ENCODE measurements at regions not wholly inside any gene's neighbourhood (a gene's known extent, or its start where the extent isn't known, plus 50 kb on each side); places are given as distances from the start of the nearest gene placed in this dataset.

GRCh38 chr10:124286621-124287020 lies 132.1 kb downstream of the OAT start:
- DNase-seq (ENCODE audit: low read depth): no peak

DNA sequence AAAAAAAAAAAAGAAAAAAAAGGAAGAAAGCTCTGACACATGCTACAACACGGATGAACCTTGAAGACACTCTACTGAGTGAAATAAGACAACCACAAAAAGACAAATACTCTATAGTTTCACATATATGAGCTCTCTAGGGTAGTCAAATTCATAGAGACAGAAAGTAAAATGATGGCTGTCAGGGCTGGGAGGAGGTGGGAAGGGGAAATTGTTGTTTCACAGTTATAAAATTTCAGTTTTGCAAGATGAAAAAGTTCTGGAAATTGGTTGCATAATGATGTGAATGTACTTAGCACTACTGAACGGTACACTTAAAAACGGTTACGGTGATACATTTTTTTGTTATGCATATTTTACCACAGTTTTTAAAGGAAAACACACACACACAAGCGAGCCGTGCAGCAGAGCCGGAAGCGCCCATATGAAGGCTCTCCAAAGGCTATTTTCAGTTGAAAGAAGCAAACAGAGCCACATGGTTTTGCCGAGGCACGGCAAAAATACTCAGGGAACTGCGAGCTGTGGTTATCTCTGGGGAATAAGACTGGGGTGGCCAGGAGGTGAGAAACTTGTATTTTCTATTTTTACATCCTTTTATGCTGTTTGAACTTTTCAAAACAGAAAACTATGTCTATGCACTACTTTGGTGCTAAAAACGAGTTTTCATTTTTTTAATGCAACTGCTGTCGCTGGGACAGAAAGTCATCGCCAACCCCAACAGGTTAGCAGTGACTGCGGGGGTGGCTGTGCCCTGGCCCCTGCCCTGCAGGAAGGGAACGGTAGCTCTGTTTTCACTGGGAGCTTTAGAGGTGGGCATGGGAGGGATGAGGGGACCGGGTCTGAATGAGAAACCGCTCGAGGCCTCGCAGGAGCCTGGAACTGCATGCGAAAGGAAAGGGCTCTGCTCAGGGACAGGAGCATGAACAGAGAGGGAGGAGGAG lies 132.9 kb downstream of the OAT start:
- peak; percentile 13 for DNase-seq (ENCODE audit: low read depth)

GRCh38 chr10:124283949-124284250 lies 134.8 kb downstream of the OAT start:
- no peak for DNase-seq (ENCODE audit: low read depth)

DNA sequence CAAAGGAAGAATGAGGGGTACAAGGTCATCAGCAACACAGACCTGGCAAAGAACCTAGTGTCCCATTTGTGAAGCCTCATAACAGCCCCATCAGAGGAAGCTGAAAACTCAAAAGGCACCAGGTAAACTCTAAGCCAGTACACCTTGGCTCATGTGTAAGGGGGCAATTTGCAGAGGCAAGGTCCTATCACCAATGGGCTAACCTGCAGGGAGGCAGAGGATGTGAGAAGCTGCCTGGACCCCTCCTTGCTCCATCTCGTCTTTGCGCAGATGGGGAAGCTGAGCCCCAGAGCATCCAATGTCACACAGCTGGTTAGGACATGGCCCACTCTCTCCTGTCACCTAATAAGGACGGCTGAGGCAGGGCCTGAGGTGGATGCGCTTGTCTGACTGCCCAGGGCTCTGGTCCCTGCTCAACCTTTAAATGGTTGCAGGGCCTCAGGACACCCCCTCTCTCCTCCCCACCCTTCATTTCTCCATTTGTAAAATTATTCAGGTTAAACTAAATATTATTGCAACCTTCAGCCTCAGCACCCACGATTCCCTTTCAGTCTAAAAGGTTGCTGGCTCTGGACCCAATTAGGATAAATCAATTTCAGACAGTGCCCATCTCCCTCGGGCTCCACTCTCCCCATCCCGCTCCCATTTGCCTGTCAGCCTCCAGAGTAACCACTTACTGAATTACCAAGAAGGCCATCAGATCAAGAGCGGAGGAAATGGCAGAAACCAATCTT lies 135.3 kb downstream of the OAT start:
- DNase-seq (ENCODE audit: low read depth): no peak

GRCh38 chr10:124282326-124282725 lies 136.4 kb downstream of the OAT start:
- no peak for DNase-seq (ENCODE audit: low read depth)

DNA sequence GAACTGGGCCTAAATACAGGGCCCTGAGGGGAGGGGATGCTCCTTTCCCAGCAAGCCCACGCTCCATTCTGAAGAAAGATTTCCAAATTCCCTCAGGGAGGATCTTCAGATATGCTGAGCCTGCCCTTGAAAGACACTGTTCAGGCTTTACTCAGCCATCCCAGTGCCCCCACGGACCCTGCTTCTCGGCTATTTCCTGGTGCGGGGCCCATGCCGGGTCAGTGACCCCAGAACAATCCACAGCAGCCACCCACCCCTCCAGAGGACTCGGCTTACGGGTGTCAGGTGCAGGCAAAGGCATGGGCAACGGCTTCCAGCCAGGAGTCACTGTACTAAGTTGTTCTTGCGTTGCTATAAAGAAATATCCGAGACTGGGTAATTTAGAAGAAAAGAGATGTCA lies 137.1 kb downstream of the OAT start:
- DNase-seq (ENCODE audit: low read depth): no peak

GRCh38 chr10:124280916-124281315 lies 137.8 kb downstream of the OAT start:
- no peak for DNase-seq (ENCODE audit: low read depth)

GRCh38 chr10:124279882-124280281 lies 138.8 kb downstream of the OAT start:
- DNase-seq (ENCODE audit: low read depth): no peak

DNA sequence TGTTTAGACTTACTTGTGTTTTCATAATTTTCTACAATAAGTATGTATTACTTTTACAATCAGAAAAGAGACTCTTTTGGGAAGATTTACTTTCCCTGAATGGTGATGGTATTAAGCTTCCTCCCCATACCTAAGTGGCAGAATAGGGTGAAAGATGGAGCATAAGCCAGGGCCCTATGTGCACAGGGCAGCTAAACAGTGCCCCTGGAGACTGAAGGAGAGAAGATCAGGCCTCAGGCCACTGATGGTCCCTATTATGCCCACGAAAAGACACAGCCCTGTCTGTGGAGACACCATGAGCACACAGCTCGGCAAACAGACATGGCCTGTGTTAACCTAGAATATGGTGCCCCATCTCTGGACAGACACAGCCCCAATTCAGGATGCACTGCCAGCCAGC lies 139.4 kb downstream of the OAT start:
- DNase-seq (ENCODE audit: low read depth): no peak

DNA sequence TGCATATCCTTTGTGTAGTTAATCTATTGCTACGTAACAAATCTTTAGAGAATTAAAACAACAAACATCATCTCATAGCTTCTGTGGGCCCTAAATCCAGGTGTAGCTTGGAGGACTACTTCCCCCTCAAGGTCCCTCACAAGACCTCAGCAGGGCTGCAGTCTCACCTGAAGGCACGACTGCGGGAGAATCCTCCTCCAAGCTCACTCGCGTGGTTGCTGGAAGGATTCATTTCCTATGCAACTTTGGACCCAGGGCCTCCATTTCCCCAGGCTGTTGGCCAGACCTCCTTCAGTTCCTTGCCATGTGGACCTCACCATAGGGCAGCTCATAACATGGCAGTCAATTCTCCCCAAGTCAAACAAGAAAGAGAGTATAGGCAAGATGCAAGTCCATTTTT lies 140.4 kb downstream of the OAT start:
- no peak for DNase-seq (ENCODE audit: low read depth)

- no peak for DNase-seq (ENCODE audit: low read depth)
Observed at GRCh38 chr10:124273141-124273540, 145.6 kb downstream of the OAT start.

DNA sequence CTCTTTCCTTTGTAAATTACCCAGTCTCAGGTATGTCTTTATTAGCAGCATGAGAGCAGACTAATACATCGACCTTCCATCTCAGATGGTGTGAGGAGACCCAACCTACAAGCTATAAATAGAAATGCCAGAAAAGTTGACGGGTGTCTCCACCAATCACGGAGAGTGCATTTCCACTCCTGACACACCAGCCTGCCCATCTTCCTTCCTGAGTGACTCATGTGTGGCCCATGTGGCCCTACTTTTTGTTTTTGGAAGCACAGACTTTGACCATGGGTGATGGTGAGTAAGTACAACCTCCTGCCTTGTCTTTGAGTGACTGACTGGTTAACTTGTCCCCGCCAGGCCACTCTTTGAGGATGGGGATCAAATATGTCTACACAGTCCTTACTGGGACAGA lies 147.0 kb downstream of the OAT start:
- DNase-seq (ENCODE audit: low read depth): no peak

- no peak for DNase-seq (ENCODE audit: low read depth)
Observed at GRCh38 chr10:124270530-124271327, 148.0 kb downstream of the OAT start.

- DNase-seq (ENCODE audit: low read depth): no peak
Observed at GRCh38 chr10:124268976-124269375, 149.7 kb downstream of the OAT start.

- no peak for DNase-seq (ENCODE audit: low read depth)
Observed at GRCh38 chr10:124267911-124268549, 150.7 kb downstream of the OAT start.

DNA sequence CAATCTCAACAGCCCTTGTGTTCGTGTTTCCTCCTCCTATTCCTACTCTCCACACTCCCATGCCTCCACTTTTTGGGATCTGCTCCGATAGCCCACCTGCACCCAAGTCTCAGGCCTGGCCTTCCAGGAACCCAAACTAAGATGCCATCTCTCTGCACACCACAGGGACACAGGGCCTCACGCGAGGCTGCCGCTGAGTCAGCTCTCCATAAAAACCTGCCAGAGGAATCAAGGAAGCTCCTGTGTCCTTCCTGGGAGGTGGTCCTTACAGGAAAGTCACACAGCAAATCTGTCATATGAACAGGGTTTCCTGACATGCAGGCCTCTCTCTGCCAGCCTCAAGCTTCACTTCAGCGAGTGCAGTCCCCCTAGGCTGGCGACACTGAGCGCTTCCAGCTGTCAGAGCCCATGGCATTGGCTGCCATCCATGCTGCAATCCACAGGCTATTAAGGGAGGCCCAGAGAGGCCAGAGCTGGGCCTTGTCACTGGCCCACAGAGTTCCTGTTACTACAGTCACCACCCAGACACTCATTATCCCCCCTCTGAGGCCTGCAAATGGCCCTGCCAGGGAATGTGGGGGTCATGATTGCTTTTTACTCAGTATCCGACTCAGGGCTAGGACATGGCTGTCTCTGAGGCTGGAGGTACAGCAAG lies 151.4 kb downstream of the OAT start:
- no peak for DNase-seq (ENCODE audit: low read depth)

DNA sequence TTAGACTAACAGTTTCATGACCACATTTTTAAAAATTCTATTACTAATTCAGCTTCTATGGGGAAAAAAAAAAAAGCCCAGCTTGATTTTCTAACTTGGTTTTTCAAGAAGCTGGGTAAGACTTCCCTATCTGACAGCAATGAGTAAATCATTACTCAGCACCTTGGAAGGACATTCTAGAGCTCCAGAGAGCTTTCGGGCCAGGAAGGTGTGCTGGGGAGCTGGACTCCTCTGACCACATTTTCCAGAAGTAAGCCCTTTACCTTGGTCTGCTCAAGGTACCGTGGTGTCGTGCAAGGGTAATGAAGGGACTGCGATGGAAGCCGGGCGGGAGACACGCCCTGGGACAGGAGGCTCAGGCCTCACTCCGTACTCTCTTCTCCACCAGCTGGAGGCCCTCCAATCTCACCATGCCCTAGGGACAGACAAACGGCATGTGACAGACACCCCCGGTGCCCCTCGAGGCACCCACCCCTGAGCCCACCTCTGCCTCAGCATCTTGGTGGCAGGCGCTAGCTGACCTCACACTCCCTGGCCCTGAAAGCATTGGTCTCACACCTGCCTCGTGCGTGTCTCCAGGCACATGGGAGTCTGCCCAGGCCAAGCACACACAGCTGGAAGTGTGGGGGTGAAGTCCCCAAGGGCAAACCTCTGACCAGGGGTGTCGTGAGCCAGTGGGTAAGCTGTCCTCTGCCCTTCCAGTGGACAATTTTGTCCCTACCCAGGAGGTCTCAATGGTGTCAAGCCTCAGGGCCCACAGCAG lies 152.1 kb downstream of the OAT start:
- DNase-seq (ENCODE audit: low read depth): no peak

DNA sequence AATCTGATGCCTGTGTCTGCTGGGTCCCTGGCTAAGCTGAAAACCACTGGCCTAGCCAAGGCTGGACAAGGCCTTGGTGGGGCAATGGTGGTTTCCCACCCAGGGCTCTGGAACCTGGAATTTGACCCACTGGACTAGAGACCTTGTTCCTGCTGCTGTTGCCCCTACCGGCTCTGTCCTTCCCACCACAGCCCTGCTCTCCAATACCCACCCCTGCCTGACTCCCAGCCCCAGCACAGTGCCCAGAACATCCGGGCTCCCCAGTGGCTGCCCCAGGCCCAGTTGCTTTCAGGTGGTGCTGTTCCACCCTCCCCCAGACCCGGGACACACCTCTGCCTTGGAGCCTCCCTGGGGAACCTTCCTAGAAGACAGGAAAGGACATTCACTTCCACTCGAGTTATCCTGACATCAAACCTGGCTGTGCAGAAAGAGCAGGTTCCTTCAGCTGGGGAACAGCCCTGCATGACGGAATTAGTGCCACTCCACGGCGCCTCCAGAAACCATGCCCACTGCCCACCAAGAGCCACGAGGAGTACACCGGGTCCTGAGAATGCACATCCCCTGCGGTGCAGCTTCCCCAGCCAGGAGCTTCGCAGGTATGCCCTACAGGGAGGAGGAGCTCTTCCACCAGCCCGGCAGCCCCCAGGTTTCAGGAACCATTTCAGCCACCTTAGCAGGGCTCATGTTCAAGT lies 152.8 kb downstream of the OAT start:
- DNase-seq (ENCODE audit: low read depth): no peak

- DNase-seq (ENCODE audit: low read depth): no peak
Observed at GRCh38 chr10:124265391-124265745, 153.4 kb downstream of the OAT start.

GRCh38 chr10:124264711-124265390 lies 153.9 kb downstream of the OAT start:
- DNase-seq (ENCODE audit: low read depth): no peak
